Fibroblast of lung (primary cell): ENCODE measurements at regions not wholly inside any gene's neighbourhood (a gene's known extent, or its start where the extent isn't known, plus 50 kb on each side); places are given as distances from the start of the nearest gene placed in this dataset.

ENCODE experiments used
- DNase-seq, 2 donors: peaks; one replicate each; pipeline versions ENCODE4 v3.0.0 to v3.0.0-alpha.2; 2010; ENCODE audit warnings: low read depth in 2 of 2
- H2AFZ ChIP-seq: 2 replicates; pipeline ENCODE4 v1.5.1; 2012; ENCODE audit warnings: low read length, control low read depth, inconsistent platforms
- H3K27ac ChIP-seq: 2 replicates; pipeline ENCODE4 v1.5.1; 2011; ENCODE audit warnings: low read length, control low read depth; ENCODE audit not compliant: insufficient read depth
- H3K27me3 ChIP-seq: 2 replicates; pipeline ENCODE4 v1.5.1; 2011; ENCODE audit warnings: mild to moderate bottlenecking, low read length; ENCODE audit not compliant: control insufficient read depth, insufficient read depth
- H3K36me3 ChIP-seq: 2 replicates; pipeline ENCODE4 v1.5.1; 2011; ENCODE audit warnings: low read length; ENCODE audit not compliant: control insufficient read depth, insufficient read depth
- H3K4me1 ChIP-seq: 2 replicates; pipeline ENCODE4 v1.5.1; 2011; ENCODE audit warnings: low read length; ENCODE audit not compliant: control insufficient read depth, insufficient read depth; ENCODE audit errors: extremely low read depth
- H3K4me2 ChIP-seq: 2 replicates; pipeline ENCODE4 v1.5.1; 2011; ENCODE audit warnings: low read length, control low read depth; ENCODE audit not compliant: insufficient read depth; ENCODE audit errors: extremely low read depth
- H3K4me3 ChIP-seq, 4 experiments: fragments of 200-600 bp in 1 of 4; sonication (generic) in 1 of 4; replicated peaks in 1 of 4; 2 replicates each; pipeline ENCODE4 v1.5.1; 2011 to 2016; ENCODE audit warnings: low read length in 4 of 4, low read depth in 3 of 4, mild to moderate bottlenecking in 3 of 4, control low read depth in 2 of 4, inconsistent platforms in 1 of 4, mixed read lengths in 1 of 4; ENCODE audit not compliant: insufficient read depth in 1 of 4; ENCODE audit errors: control extremely low read depth in 1 of 4
- H3K79me2 ChIP-seq: 2 replicates; pipeline ENCODE4 v1.5.1; 2012; ENCODE audit warnings: mild to moderate bottlenecking, low read length, inconsistent platforms; ENCODE audit not compliant: control insufficient read depth, insufficient read depth
- H3K9ac ChIP-seq: 2 replicates; pipeline ENCODE4 v1.5.1; 2011; ENCODE audit warnings: mild to moderate bottlenecking, low read length, control low read depth; ENCODE audit not compliant: insufficient read depth
- H3K9me3 ChIP-seq: 2 replicates; pipeline ENCODE4 v1.5.1; 2012; ENCODE audit warnings: low read depth, low read length; ENCODE audit not compliant: control insufficient read depth, insufficient read depth
- H4K20me1 ChIP-seq: 2 replicates; pipeline ENCODE4 v1.5.1; 2011; ENCODE audit warnings: low read length; ENCODE audit not compliant: control insufficient read depth, insufficient read depth; ENCODE audit errors: extremely low read depth
- CTCF ChIP-seq, 2 donors: IDR thresholded peaks in 1 of 2; conservative IDR thresholded peaks in 1 of 2; 1 replicate in 1 of 2; 2 replicates in 1 of 2; pipeline ENCODE4 v1.5.1; 2011 to 2012; ENCODE audit warnings: low read length in 2 of 2, control low read depth in 1 of 2, inconsistent platforms in 1 of 2, low read depth in 1 of 2, mild to moderate bottlenecking in 1 of 2
- EZH2 ChIP-seq: IDR thresholded peaks from 2 replicates; pipeline ENCODE4 v1.5.1; 2012; ENCODE audit warnings: low read length, control low read depth, mild to moderate bottlenecking; ENCODE audit errors: missing control alignments

GRCh38 chr11:130620548-130620947, 172.1 kb downstream of the ADAMTS15 start:
- no peak for DNase-seq
- H3K27me3 ChIP-seq = no peaks in the 10 kb centered on the region
- H3K27ac ChIP-seq = no peak overlapping the region
- no peak overlapping the region for H3K4me3 ChIP-seq
- TF ChIP-seq CTCF (conservative IDR thresholded peaks at IDR 0.05 in 1 of 2, IDR thresholded peaks at IDR 0.05 in 1 of 2; ENCODE audit: low read depth in 1 of 2, low read length in 2 of 2) (no peak), EZH2 (no peak)
- no peaks in the 10 kb centered on the region for H3K36me3 ChIP-seq
- H2AFZ ChIP-seq = no peak overlapping the region
- H3K9me3 ChIP-seq = no peaks in the 10 kb centered on the region
- no peak overlapping the region for H3K4me2 ChIP-seq
- no peaks in the 10 kb centered on the region for H3K4me1 ChIP-seq
- H4K20me1 ChIP-seq = no peaks in the 10 kb centered on the region
- H3K79me2 ChIP-seq = no peaks in the 10 kb centered on the region
- H3K9ac ChIP-seq = no peak overlapping the region

DNA sequence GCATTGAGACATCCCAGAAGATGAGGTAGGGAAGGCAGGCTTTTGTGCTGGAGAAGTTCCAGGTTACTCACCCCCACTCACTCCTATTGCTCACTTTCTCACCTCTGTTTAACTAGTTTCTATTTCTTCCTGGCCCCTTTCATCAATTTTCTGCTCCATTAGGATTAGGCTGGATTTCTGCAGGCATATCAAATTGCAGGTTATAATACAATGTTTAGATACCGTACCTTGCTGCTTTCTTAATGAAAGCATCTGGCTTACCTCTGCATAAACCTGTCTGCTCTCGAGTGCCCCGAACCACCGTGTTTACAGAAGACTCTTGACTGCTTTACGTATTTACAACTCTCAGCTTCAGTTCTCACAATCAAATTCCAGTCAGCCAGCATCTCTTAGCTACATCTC, 173.7 kb downstream of the ADAMTS15 start:
- Histone ChIP-seq H3K36me3 (no peaks in the 10 kb centered on the region), H4K20me1 (no peaks in the 10 kb centered on the region), H3K4me3 (no peak overlapping the region), H3K4me1 (no peaks in the 10 kb centered on the region), H3K27me3 (no peaks in the 10 kb centered on the region), H3K27ac (no peak overlapping the region), H3K79me2 (no peaks in the 10 kb centered on the region), H3K4me2 (no peak overlapping the region), H2AFZ (no peak overlapping the region), H3K9me3 (no peaks in the 10 kb centered on the region), H3K9ac (no peak overlapping the region)
- DNase-seq = no peak
- TF ChIP-seq CTCF (conservative IDR thresholded peaks at IDR 0.05 in 1 of 2, IDR thresholded peaks at IDR 0.05 in 1 of 2; ENCODE audit: low read depth in 1 of 2, low read length in 2 of 2) (no peak), EZH2 (no peak)

GRCh38 chr11:130623670-130624668, 175.5 kb downstream of the ADAMTS15 start:
- Histone ChIP-seq H3K9me3 (no peaks in the 10 kb centered on the region), H3K27me3 (no peaks in the 10 kb centered on the region), H3K36me3 (no peaks in the 10 kb centered on the region), H3K4me2 (no peak overlapping the region), H3K27ac (peak overlapping the region; percentile 26), H3K79me2 (no peaks in the 10 kb centered on the region), H3K4me1 (no peaks in the 10 kb centered on the region), H3K9ac (no peak overlapping the region), H4K20me1 (no peaks in the 10 kb centered on the region), H3K4me3 (no peak overlapping the region), H2AFZ (peak overlapping the region; percentile 19)
- DNase-seq = peak; percentile 48 to 50
- TF ChIP-seq CTCF (conservative IDR thresholded peaks at IDR 0.05 in 1 of 2, IDR thresholded peaks at IDR 0.05 in 1 of 2; ENCODE audit: low read depth in 1 of 2, low read length in 2 of 2) (peak in 1 of 2 donors; percentile 9), EZH2 (no peak)
